ELR (cell line): ENCODE measurements at regions not wholly inside any gene's neighbourhood (a gene's known extent, or its start where the extent isn't known, plus 50 kb on each side); places are given as distances from the start of the nearest gene placed in this dataset.
"Not testable (repeated sequence)": the region's sequence is repeated elsewhere in the genome, so short reads cannot be mapped to it uniquely, and the experiment has no call there.

Source experiments
- DNase-seq: peaks from one replicate; pipeline ENCODE4 v3.0.0-alpha.2; 2015; ENCODE audit warnings: low read depth

DNA sequence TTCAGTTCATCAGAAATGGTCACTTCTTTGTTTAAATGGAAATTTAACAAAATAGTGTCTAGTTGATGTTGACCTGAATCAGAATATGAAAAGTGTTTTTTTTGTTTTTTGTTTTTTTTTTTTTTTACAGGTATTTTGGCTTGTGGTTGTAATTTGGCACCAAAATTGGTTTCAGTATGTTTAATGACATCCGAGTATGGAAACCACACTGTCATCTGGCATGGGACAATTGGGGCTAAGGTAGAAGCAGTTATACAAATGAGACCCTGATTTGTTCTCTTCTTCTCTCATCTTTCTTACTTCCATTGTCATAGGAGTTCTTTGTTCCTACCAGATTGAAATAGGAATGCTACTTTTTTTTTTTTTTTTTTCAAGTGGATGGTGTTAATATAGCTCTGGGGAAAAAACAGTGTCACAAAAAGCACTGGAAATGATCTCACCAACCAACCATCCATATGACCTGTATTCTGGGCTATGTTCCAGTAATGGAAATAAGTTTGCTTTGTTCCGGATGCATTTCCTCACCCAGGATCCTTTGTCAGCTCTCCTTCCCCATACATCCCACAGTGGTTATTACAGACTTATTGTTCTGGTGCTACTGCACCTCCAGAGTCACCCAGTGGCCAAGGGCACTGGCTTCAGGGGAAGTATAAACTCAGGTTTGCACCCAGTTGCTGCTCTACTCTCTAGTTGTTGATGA, 95.8 kb downstream of the ATXN3L start:
- DNase-seq: peak; percentile 91

DNA sequence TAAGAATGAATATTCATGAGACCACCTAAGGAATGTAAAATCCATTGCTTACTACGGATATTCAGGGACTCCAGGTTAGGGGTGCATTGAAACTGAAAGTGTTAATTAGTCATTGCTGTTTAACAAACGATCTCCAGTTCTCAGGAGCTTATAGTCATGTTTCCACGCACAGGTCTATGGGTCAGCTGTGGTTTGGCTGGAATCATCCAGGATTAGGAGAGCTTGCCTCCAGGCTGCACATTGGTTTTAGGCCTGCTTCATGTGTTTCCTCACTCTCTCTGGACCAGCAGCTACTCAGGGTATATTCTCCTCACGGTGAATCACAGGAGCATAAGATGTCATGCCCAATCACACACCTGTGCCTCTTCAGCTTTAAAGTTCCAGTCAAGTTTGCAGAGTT, 98.9 kb downstream of the ATXN3L start:
- peak; percentile 76 for DNase-seq

DNA sequence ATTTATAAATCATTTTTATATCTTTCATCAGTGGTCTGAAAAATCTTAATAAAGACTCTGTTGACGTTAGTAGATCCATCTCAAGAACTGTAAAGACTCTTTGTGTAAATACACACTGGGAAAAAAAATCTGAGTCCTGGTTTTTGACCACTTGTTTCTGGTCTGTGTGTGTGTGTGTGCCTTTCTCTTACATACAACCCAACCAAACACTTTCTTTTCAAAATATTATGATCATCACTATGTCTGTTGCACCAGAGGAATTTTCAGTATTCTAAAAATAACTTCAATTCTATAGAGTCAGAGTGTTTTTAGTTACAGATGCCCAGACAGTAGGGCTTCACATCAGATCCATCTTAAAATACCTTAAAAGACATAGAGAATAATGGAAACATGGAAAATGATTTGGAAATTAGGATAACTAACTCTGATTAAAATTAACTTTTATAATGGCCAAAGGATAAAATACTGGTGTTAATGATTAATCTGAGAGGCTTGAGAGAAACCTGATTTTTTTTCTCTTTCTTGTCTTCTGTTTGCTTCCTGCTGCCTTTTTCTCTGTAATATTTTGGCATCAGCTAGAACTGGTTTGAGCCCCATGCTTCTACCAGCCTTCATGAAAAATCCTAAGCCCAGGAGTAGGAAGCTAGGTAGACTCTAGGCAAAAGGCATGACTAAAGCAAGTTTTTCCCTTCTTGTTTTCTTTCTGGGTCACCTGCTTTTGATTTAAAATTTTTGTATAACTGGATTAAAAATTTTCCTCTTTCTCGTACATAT, 99.7 kb downstream of the ATXN3L start:
- no peak for DNase-seq

DNA sequence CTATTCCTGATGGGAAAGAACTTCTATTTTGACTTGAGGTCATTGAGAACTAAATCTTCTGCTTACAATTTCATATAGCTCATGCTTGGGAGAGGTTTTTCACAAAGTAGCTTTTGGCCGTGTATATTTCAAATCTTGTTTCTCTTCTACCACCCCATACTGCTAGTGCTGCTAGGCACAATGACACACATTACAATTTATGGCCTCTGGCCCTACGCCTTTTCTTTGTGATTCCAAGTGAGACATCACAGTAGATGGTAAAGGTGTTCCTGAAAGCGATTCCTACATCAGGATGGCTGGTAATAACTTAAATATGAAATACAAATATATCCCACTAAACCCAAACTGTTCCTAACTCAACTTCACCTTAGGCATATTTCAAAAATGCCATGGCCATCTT, 101.1 kb downstream of the ATXN3L start:
- DNase-seq: no peak

DNA sequence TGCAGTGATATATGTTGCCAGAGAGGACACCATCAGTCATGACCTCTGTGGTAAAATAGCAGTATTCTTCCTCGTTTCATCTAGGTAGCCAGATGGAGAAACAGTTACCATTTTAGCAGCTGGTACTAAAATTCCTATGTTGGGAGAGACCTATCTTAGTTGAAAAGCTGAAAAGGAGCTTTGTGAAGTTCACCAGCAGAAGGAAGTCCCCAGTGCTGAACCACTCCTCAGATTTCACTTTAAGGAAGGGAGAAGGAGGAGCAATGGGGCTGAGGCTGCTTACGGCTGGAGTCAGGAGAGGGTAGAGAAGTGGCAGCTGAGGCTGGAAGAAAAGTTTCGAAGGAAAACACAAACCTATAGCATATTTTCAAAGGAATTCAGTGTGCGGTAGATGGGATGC, 103.7 kb downstream of the ATXN3L start:
- DNase-seq: no peak

DNA sequence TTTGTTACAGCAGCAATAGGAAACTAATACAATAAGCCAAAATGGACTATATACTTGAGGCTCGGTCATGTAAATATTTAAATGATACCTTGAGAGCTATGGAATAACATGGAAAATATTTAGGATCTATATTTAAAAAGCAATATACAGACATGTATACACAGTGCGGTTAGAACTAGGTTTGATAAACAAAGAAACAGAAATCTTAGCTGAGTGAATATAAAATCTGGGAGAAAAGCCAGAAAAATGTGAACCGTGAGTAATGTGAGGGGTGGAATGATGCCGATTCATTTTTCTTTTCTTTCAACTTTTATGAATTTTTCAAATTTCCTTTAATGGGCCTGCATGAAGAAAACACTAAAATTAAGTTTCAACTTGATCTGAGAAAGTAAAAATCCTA, 104.1 kb downstream of the ATXN3L start:
- DNase-seq: peak; percentile 52

DNA sequence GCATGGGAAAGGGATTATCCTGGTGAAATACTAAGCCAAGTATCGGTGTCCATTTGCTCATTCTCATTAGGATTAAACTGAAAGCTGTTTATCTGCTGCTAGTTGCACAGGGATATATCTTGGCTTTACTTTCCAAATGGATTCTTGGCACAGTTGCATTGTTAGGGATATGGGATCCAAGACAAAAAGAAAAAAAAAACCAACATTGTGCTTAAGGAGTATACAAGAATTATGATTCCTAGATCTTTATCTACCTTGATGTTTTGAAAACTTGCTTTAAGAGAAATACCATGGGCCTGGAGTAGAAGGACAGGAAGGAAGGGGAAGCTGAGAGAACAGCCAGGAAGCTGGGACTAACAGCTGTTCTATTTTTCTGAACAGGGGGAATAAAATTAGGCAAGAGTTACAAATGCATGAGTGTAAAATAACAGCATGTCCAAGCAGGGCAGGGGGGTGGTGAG, 107.6 kb downstream of the ATXN3L start:
- no peak for DNase-seq

DNA sequence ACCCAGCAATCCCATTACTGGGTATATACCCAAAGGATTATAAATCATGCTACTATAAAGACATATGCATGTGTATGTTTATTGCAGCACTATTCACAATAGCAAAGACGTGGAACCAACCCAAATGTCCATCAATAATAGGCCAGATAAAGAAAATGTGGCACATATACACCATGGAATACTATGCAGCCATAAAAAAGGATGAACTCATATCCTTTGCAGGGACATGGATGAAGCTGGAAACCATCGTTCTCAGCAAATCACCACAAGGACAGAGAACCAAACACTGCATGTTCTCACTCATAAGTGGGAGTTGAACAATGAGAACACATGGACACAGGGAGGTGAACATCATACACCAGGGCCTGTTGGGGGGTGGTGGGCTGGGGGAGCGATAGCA, 109.7 kb downstream of the ATXN3L start:
- not testable (repeated sequence) for DNase-seq

DNA sequence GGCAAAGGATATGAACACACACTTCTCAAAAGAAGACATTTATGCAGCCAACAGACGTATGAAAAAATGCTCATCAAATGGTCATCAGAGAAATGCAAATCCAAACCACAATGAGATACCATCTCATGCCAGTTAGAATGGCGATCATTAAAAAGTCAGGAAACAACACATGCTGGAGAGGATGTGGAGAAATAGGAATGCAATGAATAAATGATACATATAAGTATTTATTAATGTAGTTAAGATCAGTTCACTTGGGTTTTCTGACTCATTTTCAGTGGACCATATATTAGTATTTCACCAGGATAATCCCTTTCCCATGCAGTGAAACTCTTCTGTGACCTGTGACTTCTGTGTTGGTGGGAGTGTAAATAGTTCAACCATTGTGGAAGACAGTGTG, 110.1 kb downstream of the ATXN3L start:
- DNase-seq: peak; percentile 56

DNA sequence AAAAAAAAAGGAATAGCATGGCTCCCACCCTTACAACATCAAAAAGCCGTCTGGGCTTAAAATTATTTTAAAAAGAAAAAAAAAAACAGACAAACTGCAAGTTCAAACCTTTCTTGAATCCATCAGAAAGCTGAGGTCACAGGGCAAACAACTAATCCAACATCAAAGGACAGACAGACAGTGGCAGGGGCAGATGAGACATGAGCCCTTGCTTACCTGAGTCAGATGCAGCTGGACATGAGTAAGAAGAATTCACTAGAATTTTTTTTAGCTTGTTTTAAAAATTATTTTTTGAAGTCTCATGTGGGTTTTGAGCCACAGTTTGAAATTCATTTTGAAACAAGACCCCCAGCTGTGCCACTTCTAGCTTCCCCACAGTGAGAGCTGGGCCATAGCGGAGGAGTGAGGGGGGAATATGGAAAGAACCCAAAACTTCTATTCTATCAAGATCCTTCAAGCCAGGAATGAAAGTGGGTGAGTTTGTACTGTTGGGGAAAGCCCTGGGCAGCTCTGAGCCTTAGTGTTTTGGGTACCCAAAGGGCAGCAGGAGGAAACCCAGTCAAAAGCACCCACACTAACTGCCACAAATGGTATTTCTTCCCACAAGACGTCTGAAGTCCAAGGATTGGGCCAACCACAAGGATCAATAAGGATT, 111.4 kb downstream of the ATXN3L start:
- no peak for DNase-seq

DNA sequence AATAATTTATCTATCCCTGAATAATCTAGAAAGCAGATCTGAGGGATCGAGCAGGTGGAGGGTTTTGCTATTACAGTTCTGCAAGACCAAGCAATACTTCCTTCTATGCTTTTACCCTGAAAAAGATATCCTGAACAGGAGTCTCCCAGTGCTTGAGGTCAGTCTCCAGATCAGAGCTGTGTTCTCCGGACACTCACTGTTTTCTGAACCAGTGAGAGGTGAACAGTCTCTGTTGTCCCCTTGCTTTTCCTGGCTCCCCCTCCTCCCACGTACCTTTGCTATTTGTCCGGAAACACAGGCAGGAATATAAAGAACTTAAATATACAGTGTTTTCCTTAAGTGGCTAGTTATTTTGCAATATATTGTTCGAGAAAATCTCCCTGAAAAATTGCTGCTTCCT, 116.6 kb downstream of the ATXN3L start:
- DNase-seq: no peak

DNA sequence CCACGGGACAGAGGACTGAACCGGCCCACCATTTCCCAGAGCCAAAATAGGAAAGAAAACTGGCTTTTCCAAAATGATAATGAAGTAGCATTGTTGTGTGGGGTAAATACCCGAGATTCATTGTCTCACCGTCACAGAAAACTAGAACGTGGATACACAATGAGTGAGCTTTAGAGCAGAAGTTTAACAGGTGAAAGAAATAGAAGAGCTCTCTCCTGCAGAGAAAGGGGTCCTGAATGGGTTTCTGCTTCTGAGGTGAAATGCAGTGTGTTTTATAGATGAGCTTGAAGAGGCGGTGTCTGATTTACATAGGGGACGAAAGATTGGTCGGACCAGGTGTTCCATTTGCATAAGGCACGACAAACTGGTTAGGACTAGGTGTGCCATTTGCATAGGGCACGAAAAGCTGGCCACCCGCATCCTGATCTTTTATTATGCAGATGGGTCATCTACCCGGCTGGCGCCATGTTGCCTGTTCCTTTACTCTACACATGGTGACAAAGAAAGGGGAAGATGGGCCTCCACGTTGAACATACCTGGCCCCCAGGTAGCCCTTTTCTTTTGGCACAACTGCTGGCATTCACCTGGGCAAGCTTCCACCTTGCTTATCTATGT, 118.1 kb downstream of the ATXN3L start:
- DNase-seq: no peak

DNA sequence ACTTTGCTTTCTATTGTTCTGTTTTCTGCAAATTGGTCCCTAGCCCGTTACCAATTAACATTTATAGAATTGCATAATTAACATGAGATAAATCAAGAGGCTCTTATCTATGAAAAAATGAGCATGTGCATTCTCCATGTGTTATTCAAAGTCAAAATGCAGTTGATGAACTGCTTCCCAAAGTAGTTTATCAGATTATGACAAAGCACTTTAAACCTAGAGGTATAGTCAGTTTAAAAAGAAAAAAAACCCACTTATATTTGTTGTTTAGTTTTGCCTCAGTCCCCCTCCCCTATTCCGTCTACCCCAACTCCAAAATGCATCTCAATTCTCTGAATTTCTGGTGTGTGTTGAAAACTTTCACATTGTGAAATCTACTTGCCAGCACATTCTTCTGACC, 119.5 kb downstream of the ATXN3L start:
- DNase-seq: no peak

DNA sequence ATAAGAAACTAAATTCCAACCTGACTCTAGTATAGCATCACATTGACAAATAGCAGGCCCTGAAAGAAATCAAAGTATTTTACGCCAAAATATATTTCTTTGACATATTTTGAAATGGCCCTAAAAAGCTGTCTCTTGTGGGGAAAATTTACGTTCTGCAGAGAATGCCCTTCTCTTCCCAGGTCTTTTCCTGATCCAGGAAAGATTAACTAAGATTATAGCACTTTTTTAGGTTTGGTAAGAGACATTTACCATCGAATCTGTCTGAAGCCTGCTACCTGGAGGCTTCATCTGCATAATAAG, 121.1 kb downstream of the ATXN3L start:
- DNase-seq: no peak

DNA sequence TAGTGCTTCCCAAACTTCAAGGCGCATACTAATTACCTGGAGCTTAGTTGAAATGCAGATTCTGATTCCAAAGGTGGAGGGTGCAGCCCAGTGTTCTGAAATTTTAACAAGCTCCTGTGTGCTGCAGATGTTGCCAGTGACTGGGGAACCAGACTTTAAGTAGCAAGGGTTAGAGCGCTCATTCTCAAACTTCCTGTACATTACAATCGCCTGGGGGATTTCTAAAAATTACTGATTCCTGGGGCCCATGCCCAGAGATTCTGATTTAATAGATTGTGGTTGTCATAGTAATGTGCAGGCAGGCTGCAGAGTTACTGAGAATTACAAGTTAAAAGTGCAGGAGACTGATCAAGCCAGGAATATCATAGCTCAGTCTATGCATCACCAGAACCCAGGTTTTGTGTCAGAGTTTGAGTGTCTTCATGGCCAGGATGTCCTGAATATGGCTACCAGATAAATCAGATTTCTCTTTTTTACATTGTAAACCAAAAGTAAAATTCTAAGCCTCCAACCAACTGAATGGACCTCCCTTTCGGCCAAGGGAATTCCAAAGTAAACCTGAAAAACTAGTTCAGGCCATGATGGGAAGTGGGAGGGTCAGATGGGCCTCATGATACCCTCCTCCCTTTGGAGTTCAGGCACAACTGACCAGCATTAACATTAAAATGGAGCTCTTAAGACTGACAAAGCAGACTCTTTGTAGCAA, 121.6 kb downstream of the ATXN3L start:
- DNase-seq: no peak

DNA sequence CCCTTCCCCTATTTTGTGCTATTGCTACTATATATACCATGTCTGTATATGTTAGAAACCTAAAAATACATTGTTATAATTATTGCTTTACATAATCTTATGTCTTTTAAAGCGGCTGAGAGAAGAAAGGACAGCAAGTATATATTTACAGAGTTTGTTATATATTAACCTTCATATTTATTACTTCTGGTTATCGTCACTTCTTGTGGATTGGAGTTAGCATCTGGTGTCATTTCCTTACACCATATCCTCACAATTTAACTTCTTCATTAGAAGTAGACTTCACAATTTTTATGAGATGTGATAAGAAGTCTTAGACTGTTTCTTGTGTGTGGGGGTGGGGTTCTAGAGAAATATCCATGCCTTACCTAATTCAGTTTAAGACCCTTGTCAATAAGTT, 123.1 kb downstream of the ATXN3L start:
- no peak for DNase-seq

DNA sequence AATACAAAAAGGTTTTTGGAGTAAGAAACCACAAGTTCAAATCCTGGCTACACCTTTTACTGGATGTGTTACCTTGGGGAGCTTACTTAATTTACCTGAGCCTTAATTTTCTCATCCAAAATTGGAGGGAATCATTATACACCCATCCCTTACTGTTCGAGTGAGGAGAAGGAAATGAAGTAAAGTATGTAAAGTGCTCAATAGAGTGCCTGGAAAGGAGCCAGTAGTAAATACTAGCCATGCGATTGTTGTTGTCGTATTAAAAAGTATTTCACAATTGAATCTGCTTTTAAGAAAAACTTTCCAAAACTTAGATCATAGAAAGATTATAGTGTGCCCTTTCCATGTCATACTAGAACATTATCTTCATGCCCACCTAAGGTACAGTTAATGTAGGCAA, 124.5 kb downstream of the ATXN3L start:
- no peak for DNase-seq

DNA sequence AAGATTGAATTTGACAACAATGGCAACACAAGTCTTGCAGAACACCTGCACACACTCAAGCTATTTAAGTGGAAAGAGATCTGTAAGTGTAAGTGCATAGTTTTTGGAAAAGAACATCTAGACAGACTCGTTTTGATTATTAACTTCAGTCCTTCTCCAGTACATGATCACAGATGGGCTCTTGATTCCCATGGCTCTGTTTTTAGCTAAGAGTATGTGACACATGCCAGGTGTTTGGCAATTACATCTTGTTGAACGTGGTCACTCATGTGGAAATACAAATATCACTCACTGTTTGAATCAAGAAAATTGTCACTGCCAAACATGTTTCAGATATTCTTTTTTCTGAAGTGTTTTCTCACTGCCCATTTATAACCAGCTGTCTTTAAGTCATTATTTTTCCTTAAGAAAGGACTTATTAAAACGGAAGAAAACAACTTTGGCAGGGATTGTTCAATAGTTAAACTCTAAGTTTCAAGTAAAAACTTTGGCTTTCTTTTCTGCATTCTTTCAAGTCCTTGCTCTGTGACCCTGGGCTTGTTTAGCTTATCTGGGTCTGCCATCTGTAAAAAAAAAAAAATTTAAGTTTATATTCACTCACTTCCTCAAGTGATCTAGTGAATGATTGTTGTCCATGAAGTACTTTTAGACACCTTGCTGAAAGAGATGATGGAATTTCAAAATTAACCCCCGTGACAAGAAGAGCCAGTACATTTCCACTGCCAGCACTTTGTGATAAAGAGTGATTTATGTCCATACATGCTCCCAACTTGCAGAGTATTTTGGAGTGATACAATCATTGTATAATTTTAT, 125.4 kb downstream of the ATXN3L start:
- no peak for DNase-seq

DNA sequence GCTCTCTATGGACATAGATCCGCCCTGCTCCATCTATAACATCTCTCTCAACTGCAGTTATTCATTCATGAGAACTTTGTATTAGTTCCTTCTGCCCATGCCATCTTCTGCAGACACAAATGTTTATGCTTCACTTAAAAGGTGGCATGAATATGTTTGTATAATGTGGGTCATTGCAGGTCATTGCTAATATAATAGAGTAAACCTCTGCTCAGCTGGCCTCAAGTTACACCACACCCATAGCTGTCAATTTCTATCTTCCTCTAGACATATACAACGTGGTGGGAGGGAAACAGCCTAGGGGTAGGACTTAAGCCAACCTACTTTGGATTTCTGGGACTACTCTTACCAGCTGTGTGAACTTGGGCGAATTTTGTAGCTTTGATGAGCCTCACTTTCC, 129.8 kb downstream of the ATXN3L start:
- no peak for DNase-seq

DNA sequence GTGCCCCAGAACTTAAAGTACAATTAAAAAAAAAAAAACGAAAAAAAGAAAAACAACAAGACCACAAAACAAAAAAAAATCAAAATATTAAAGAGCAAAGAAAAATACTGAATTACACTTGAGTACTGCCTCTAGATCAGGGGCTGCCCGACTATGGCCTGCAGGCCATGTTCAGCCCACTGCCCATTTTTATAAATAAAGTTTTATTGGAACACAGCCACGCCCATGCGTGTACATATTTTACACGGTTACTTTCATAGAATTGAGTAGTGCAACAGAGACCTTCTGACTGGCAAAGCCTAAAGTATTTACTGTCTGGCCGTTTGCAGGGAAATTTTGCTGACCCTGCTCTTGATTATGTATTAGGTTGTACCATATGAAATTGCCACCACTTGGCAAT, 130.5 kb downstream of the ATXN3L start:
- no peak for DNase-seq

DNA sequence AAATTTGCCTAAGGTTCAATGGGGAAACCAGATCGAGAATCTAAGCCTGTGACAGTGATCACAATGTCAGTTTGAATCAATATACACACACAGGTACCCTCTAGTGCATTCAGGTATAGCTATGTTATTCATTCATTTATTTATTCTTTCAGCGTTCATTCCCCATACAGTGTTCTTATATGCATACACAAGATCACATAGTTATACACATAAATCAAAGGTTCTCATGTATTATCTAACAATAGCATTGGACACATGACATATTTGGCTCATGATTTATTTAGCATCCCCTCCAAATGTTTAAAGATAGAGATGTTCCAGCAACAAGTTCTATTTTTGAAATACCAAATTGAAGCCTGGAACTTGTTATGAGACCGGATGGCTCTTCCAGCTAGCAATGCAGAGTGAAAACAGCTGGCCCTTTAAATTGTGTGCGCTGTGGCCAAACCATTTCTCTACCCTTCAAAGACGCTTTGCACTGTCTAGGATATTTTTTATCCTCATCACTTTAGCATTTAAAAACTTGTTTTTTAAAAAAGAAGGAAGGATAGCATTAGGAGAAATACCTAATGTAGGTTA, 131.0 kb downstream of the ATXN3L start:
- no peak for DNase-seq
